Subcutaneous abdominal adipose tissue (tissue), 5 donors: ENCODE measurements at regions not wholly inside any gene's neighbourhood (a gene's known extent, or its start where the extent isn't known, plus 50 kb on each side); places are given as distances from the start of the nearest gene placed in this dataset.

Experiments used
- H3K27ac ChIP-seq: one replicate; pipeline ENCODE4 v1.7.0; 2013; ENCODE audit warnings: low read depth, mild to moderate bottlenecking, inconsistent platforms, low read length, moderate library complexity
- H3K27me3 ChIP-seq, 5 donors: one replicate each; pipeline ENCODE4 v1.7.0; 2013; ENCODE audit warnings: low read length in 5 of 5, inconsistent platforms in 1 of 5; ENCODE audit not compliant: control insufficient read depth in 5 of 5, insufficient read depth in 4 of 5
- H3K36me3 ChIP-seq, 5 donors: one replicate each; pipeline ENCODE4 v1.7.0; 2013; ENCODE audit warnings: low read length in 5 of 5; ENCODE audit not compliant: control insufficient read depth in 5 of 5, insufficient read depth in 5 of 5
- H3K4me1 ChIP-seq, 5 donors: one replicate each; pipeline ENCODE4 v1.7.0; 2013; ENCODE audit warnings: low read length in 5 of 5, mild to moderate bottlenecking in 3 of 5, moderate library complexity in 1 of 5; ENCODE audit not compliant: control insufficient read depth in 5 of 5, insufficient read depth in 5 of 5
- H3K4me3 ChIP-seq, 5 donors: one replicate each; pipeline ENCODE4 v1.7.0; 2013; ENCODE audit warnings: low read length in 5 of 5, low read depth in 1 of 5
- H3K9ac ChIP-seq, 5 donors: one replicate each; pipeline ENCODE4 v1.7.0; 2013; ENCODE audit warnings: low read length in 5 of 5, mild to moderate bottlenecking in 4 of 5, moderate library complexity in 3 of 5
- H3K9me3 ChIP-seq, 5 donors: one replicate each; pipeline ENCODE4 v1.7.0; 2013; ENCODE audit warnings: low read length in 5 of 5; ENCODE audit not compliant: control insufficient read depth in 5 of 5
- donor health status: healthy.
- donor health status: healthy.
- donor health status: healthy.
- donor health status: healthy.
- donor health status: healthy.

GRCh38 chr3:171940151-171940649, 97.1 kb downstream of the TMEM212 start:
- Histone ChIP-seq H3K9ac (no peak overlapping the region), H3K27ac (no peak overlapping the region), H3K4me3 (no peak overlapping the region), H3K4me1 (peaks cover 2 to 28% (median 17%) of the 10 kb centered on the region in 5 donors), H3K27me3 (no peaks in the 10 kb centered on the region), H3K9me3 (no peaks in the 10 kb centered on the region), H3K36me3 (no peaks in the 10 kb centered on the region)

GRCh38 chr3:171943262-171944117, 95.9 kb upstream of the FNDC3B start:
- Histone ChIP-seq H3K9ac (no peak overlapping the region), H3K4me3 (no peak overlapping the region), H3K27ac (no peak overlapping the region), H3K4me1 (peaks cover 0 to 10% (median 4%) of the 10 kb centered on the region in 5 donors), H3K27me3 (no peaks in the 10 kb centered on the region), H3K9me3 (no peaks in the 10 kb centered on the region), H3K36me3 (no peaks in the 10 kb centered on the region)

- peaks cover 0 to 10% (median 4%) of the 10 kb centered on the region in 5 donors for H3K4me1 ChIP-seq
- no peak overlapping the region for H3K9ac ChIP-seq
- no peaks in the 10 kb centered on the region for H3K9me3 ChIP-seq
- H3K27me3 ChIP-seq, result no peaks in the 10 kb centered on the region
- peak overlapping the region; percentile 55 for H3K27ac ChIP-seq
- no peaks in the 10 kb centered on the region for H3K36me3 ChIP-seq
- no peak overlapping the region for H3K4me3 ChIP-seq
Observed at GRCh38 chr3:171944118-171945016, 95.0 kb upstream of the FNDC3B start.

GRCh38 chr3:171948674-171949073, 90.7 kb upstream of the FNDC3B start:
- no peaks in the 10 kb centered on the region for H3K9me3 ChIP-seq
- no peak overlapping the region for H3K4me3 ChIP-seq
- H3K36me3 ChIP-seq, result no peaks in the 10 kb centered on the region
- H3K9ac ChIP-seq, result no peak overlapping the region
- H3K27me3 ChIP-seq, result no peaks in the 10 kb centered on the region
- no peak overlapping the region for H3K27ac ChIP-seq
- peaks cover 0 to 8% (median 4%) of the 10 kb centered on the region in 5 donors for H3K4me1 ChIP-seq

GRCh38 chr3:171949554-171949953, 89.8 kb upstream of the FNDC3B start:
- Histone ChIP-seq H3K9ac (no peak overlapping the region), H3K27me3 (no peaks in the 10 kb centered on the region), H3K36me3 (no peaks in the 10 kb centered on the region), H3K4me3 (no peak overlapping the region), H3K4me1 (peaks cover 0 to 3% (median under 1%) of the 10 kb centered on the region in 5 donors), H3K9me3 (no peaks in the 10 kb centered on the region), H3K27ac (no peak overlapping the region)

GRCh38 chr3:171950373-171950772, 89.0 kb upstream of the FNDC3B start:
- peaks cover 2 to 5% (median 4%) of the 10 kb centered on the region in 5 donors for H3K4me1 ChIP-seq
- H3K27ac ChIP-seq, result no peak overlapping the region
- H3K9me3 ChIP-seq, result no peaks in the 10 kb centered on the region
- no peak overlapping the region for H3K4me3 ChIP-seq
- H3K27me3 ChIP-seq, result no peaks in the 10 kb centered on the region
- H3K36me3 ChIP-seq, result no peaks in the 10 kb centered on the region
- no peak overlapping the region for H3K9ac ChIP-seq

GRCh38 chr3:171951597-171951996, 87.8 kb upstream of the FNDC3B start:
- Histone ChIP-seq H3K9me3 (no peaks in the 10 kb centered on the region), H3K4me3 (no peak overlapping the region), H3K36me3 (no peaks in the 10 kb centered on the region), H3K27ac (no peak overlapping the region), H3K9ac (no peak overlapping the region), H3K27me3 (no peaks in the 10 kb centered on the region), H3K4me1 (peaks cover 2 to 5% (median 4%) of the 10 kb centered on the region in 5 donors)

GRCh38 chr3:171953301-171954022, 85.9 kb upstream of the FNDC3B start:
- Histone ChIP-seq H3K4me1 (peaks cover 2 to 5% (median 4%) of the 10 kb centered on the region in 5 donors), H3K27me3 (no peaks in the 10 kb centered on the region), H3K4me3 (no peak overlapping the region), H3K9me3 (no peaks in the 10 kb centered on the region), H3K27ac (no peak overlapping the region), H3K36me3 (no peaks in the 10 kb centered on the region), H3K9ac (no peak overlapping the region)

- H3K27me3 ChIP-seq, result no peaks in the 10 kb centered on the region
- no peak overlapping the region for H3K9ac ChIP-seq
- no peak overlapping the region for H3K4me3 ChIP-seq
- H3K9me3 ChIP-seq, result no peaks in the 10 kb centered on the region
- H3K27ac ChIP-seq, result no peak overlapping the region
- H3K36me3 ChIP-seq, result no peaks in the 10 kb centered on the region
- H3K4me1 ChIP-seq, result peaks cover 2 to 5% (median 4%) of the 10 kb centered on the region in 5 donors
Observed at GRCh38 chr3:171954690-171955383, 84.5 kb upstream of the FNDC3B start.
